Gastrocnemius medialis (tissue), 4 donors: ENCODE measurements at regions not wholly inside any gene's neighbourhood (a gene's known extent, or its start where the extent isn't known, plus 50 kb on each side); places are given as distances from the start of the nearest gene placed in this dataset.
"Not testable (repeated sequence)": the region's sequence is repeated elsewhere in the genome, so short reads cannot be mapped to it uniquely, and the experiment has no call there.

ENCODE experiments used
- ATAC-seq, 2 donors: fragments of 150-250 bp; one replicate each; pipeline ENCODE4 v1.9.1; 2016
- DNase-seq, 2 donors: peaks; one replicate each; pipeline ENCODE4 v3.0.0-alpha.2; 2019
- H3K27ac ChIP-seq, 4 donors: fragments of 200-600 bp; sonication (generic); 1 replicate in 1 of 4; 2 replicates in 3 of 4; pipeline ENCODE4 v1.5.1; 2016 to 2018; ENCODE audit warnings: mild to moderate bottlenecking in 2 of 4, moderate library complexity in 1 of 4
- H3K27me3 ChIP-seq, 3 donors: fragments of 200-600 bp; sonication (generic) in 2 of 3; 1 replicate in 1 of 3; 2 replicates in 2 of 3; pipeline versions ENCODE4 v1.5.1 to v1.6.0; 2016 to 2019; ENCODE audit warnings: mild to moderate bottlenecking in 1 of 3, moderate library complexity in 1 of 3
- H3K36me3 ChIP-seq, 2 donors: fragments of 200-600 bp; sonication (generic) in 1 of 2; one replicate each; pipeline ENCODE4 v1.5.1; 2017 to 2018
- H3K4me1 ChIP-seq, 2 donors: fragments of 200-600 bp; sonication (generic) in 1 of 2; one replicate each; pipeline ENCODE4 v1.5.1; 2016 to 2017; ENCODE audit warnings: mild to moderate bottlenecking in 2 of 2
- H3K4me3 ChIP-seq, 4 donors: fragments of 200-600 bp; sonication (generic) in 3 of 4; 1 replicate in 1 of 4; 2 replicates in 3 of 4; pipeline ENCODE4 v1.5.1; 2016 to 2019; ENCODE audit warnings: mild to moderate bottlenecking in 2 of 4
- H3K9me3 ChIP-seq, 3 donors: fragments of 200-600 bp; sonication (generic) in 2 of 3; 1 replicate in 1 of 3; 2 replicates in 2 of 3; pipeline ENCODE4 v1.5.1; 2016 to 2019
- POLR2A ChIP-seq, 2 donors: fragments of 450-650 bp; IDR thresholded peaks; one replicate each; pipeline ENCODE4 v1.6.1; 2017; ENCODE audit warnings: antibody characterized with exemption in 2 of 2, mild to moderate bottlenecking in 2 of 2, moderate library complexity in 2 of 2
- in situ Hi-C, 4 donors: fragments of 200-750 bp; cut with MboI; loops; one replicate each; pipeline versions ENCODE4 v1.15.0 to v1.8.0; 2017; ENCODE audit warnings: low sequenced_read_pairs in 4 of 4
- intact Hi-C: fragments of 100-400 bp; cut with DNase I; formaldehyde crosslinking; loops from one replicate; pipeline ENCODE4 v1.15.1; 2023; ENCODE audit warnings: low total_unique reads
- TF ChIP-seq, protein P1 (sequence below), 5 experiments: fragments of 450-650 bp in 3 of 5; fragments of 200-600 bp in 2 of 5; sonication (generic) in 2 of 5; IDR thresholded peaks in 4 of 5; conservative IDR thresholded peaks in 1 of 5; 1 replicate in 4 of 5; 2 replicates in 1 of 5; pipeline ENCODE4 v1.5.1; 2016 to 2019; ENCODE audit warnings: antibody characterized with exemption in 5 of 5, mild to moderate bottlenecking in 3 of 5, moderate library complexity in 3 of 5

DNA sequence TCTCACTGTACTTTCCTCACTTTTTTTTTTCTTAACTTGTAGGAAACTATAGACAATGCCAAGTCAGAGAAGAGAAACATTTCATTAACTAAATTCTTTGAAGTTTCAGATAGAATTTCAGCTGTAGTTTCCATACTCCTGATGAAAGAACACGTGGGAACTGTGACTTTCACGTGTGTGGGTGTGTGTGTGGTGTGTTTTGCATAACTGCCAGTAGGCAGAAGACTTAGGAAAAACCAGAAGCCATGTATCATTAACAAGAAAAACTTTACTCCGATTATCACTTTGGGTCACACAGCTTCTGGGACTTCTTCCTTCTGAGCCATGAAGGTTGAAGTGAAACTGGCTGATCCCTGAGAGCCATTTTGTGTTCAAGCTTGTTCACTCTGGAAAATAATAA lies 483.3 kb downstream of the TFAP2B start:
- no peaks in the 10 kb centered on the region for H3K4me1 ChIP-seq
- H3K27me3 ChIP-seq = no peaks in the 10 kb centered on the region
- TF ChIP-seq POLR2A (IDR thresholded peaks at IDR 0.05) = no peak
- H3K27ac ChIP-seq = no peak overlapping the region
- H3K4me3 ChIP-seq = no peak overlapping the region
- intact Hi-C loops (no loop called here), in situ Hi-C loops (no loop called here)
- no peak for DNase-seq
- no peak for ATAC-seq
- H3K36me3 ChIP-seq = no peaks in the 10 kb centered on the region
- H3K9me3 ChIP-seq = no peaks in the 10 kb centered on the region

DNA sequence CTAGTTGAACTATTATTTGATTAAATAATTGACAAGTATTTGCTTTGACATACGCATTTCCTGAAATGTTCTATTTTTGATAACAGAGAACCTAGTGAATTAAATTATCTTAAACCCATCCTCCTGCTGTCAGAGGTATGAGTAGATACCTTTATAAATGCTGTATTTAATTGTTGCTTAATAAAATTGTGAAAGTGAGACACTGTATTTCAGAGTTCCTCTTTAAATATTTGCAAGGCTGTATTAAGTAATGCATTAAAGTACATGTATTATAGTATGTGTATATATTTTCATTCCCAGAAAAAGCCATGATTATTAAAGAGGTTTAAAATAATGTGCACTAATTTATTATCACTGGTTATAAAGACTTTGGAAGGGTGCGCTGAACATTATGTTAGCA lies 483.8 kb downstream of the TFAP2B start:
- intact Hi-C loops = no loop called here
- Histone ChIP-seq H3K27ac (no peak overlapping the region), H3K27me3 (no peaks in the 10 kb centered on the region), H3K4me3 (no peak overlapping the region), H3K9me3 (no peaks in the 10 kb centered on the region), H3K4me1 (no peaks in the 10 kb centered on the region), H3K36me3 (no peaks in the 10 kb centered on the region)
- ATAC-seq (no peak), DNase-seq (no peak)
- in situ Hi-C loops = no loop called here
- TF ChIP-seq, protein P1, sequence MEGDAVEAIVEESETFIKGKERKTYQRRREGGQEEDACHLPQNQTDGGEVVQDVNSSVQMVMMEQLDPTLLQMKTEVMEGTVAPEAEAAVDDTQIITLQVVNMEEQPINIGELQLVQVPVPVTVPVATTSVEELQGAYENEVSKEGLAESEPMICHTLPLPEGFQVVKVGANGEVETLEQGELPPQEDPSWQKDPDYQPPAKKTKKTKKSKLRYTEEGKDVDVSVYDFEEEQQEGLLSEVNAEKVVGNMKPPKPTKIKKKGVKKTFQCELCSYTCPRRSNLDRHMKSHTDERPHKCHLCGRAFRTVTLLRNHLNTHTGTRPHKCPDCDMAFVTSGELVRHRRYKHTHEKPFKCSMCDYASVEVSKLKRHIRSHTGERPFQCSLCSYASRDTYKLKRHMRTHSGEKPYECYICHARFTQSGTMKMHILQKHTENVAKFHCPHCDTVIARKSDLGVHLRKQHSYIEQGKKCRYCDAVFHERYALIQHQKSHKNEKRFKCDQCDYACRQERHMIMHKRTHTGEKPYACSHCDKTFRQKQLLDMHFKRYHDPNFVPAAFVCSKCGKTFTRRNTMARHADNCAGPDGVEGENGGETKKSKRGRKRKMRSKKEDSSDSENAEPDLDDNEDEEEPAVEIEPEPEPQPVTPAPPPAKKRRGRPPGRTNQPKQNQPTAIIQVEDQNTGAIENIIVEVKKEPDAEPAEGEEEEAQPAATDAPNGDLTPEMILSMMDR (IDR thresholded peaks at IDR 0.05 in 4 of 5, conservative IDR thresholded peaks at IDR 0.05 in 1 of 5) = no peak
- TF ChIP-seq POLR2A (IDR thresholded peaks at IDR 0.05) = no peak

DNA sequence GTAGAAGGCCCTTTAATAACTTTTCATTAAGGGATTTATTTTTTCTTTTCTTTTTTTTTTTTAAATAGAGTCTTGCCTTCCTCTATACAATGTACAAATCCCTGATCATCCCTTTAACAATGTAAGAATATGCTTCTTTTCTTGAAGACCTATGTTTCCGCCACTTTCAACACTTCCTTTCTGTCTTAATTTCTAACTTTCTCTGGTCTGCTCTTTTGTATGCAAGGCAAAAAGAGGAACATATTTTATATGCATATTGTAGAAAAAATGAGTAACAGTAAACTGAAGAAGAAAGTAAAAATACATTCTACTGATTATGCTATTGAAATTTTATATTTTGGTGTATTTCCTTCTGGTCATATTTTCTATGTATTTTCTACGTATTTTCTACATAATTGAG lies 484.7 kb downstream of the TFAP2B start:
- in situ Hi-C loops = no loop called here
- Histone ChIP-seq H3K27me3 (no peaks in the 10 kb centered on the region), H3K4me1 (no peaks in the 10 kb centered on the region), H3K9me3 (no peaks in the 10 kb centered on the region), H3K27ac (no peak overlapping the region), H3K36me3 (no peaks in the 10 kb centered on the region), H3K4me3 (no peak overlapping the region)
- TF ChIP-seq POLR2A (IDR thresholded peaks at IDR 0.05) = no peak
- TF ChIP-seq, protein P1 (IDR thresholded peaks at IDR 0.05 in 4 of 5, conservative IDR thresholded peaks at IDR 0.05 in 1 of 5) = no peak
- ATAC-seq = no peak
- DNase-seq = no peak
- intact Hi-C loops = no loop called here

DNA sequence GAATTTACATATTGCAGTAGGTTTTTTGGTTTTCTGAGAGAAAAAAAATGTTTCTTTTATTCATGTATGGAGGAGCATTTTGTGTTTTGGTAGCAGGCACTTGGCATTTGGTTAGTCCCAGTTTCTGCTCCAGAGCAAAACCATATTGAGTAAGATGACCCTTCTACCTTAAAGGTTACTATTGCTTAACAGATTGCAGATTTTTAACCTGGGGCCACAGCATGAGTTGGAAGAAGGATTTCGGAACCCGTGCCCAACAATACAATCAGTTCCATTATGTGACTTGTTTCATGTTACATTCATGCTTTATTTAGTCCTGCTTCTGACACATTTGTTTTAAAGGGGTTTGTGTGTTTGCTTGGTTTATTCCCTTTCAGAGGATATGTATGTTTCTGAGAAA lies 496.3 kb downstream of the TFAP2B start:
- in situ Hi-C loops = no loop called here
- DNase-seq (no peak), ATAC-seq (no peak)
- H3K36me3 ChIP-seq = no peaks in the 10 kb centered on the region
- H3K4me3 ChIP-seq = no peak overlapping the region
- no peaks in the 10 kb centered on the region for H3K4me1 ChIP-seq
- TF ChIP-seq, protein P1 (IDR thresholded peaks at IDR 0.05 in 4 of 5, conservative IDR thresholded peaks at IDR 0.05 in 1 of 5) = no peak
- no peak for TF ChIP-seq POLR2A (IDR thresholded peaks at IDR 0.05)
- no peak overlapping the region for H3K27ac ChIP-seq
- no peaks in the 10 kb centered on the region for H3K9me3 ChIP-seq
- H3K27me3 ChIP-seq = no peaks in the 10 kb centered on the region
- intact Hi-C loops = no loop called here

DNA sequence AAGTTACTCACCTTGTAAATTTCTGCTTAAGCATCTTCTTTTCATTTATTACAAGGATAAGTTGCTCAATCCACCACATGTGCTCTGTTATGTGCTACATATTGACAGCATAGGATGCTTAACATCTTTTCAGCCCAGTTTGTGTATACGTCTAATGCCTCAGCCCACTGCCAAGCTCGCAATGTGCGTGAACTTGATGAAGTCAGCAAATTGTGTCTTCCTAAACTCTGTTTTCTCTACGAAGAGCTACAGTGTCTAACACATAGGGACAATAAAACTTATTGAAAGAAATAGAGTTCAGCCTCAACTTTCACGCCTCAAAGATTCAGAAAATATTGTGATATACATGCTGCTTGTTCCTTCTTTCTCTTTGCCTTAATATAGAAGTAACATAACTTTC lies 500.0 kb downstream of the TFAP2B start:
- intact Hi-C loops (no loop called here), in situ Hi-C loops (no loop called here)
- TF ChIP-seq POLR2A (IDR thresholded peaks at IDR 0.05) = no peak
- TF ChIP-seq, protein P1 (IDR thresholded peaks at IDR 0.05 in 4 of 5, conservative IDR thresholded peaks at IDR 0.05 in 1 of 5) = no peak
- DNase-seq (no peak), ATAC-seq (no peak)
- H3K36me3 ChIP-seq = no peaks in the 10 kb centered on the region
- H3K9me3 ChIP-seq = no peaks in the 10 kb centered on the region
- H3K27ac ChIP-seq = no peak overlapping the region
- no peaks in the 10 kb centered on the region for H3K4me1 ChIP-seq
- no peaks in the 10 kb centered on the region for H3K27me3 ChIP-seq
- no peak overlapping the region for H3K4me3 ChIP-seq

DNA sequence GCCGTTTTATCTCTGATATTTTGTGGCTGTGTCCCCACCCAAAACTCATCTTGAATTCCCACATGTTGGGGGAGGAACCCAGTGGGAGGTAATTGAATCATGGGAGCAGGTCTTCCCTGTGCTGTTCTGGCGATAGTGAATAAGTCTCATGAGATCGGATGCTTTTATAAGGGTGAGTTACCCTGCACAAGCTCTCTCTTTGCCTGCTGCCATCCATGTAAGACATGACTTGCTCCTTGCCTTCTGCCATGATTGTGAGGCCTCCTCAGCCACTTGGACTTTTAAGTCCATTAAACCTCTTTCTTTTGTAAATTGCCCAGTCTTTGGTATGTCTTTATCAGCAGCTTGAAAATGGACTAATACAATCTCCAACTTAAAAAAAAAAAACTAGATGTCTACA lies 502.8 kb downstream of the TFAP2B start:
- intact Hi-C loops, in situ Hi-C loops, H3K9me3 ChIP-seq, DNase-seq, H3K36me3 ChIP-seq, ATAC-seq, H3K27ac ChIP-seq, H3K27me3 ChIP-seq, H3K4me1 ChIP-seq, H3K4me3 ChIP-seq: not testable (repeated sequence)
